IMR-90 (cell line): ENCODE measurements at regions not wholly inside any gene's neighbourhood (a gene's known extent, or its start where the extent isn't known, plus 50 kb on each side); places are given as distances from the start of the nearest gene placed in this dataset.

Source experiments
- BHLHE40 ChIP-seq: fragments of 150-350 bp; IDR thresholded peaks from 2 replicates; pipeline ENCODE4 v1.6.1; 2016; ENCODE audit warnings: mild to moderate bottlenecking, low read depth, low read length
- CTCF ChIP-seq: conservative IDR thresholded peaks from 2 replicates; pipeline ENCODE4 v1.5.1; 2012; ENCODE audit warnings: mild to moderate bottlenecking, low read depth, low read length, improper control_type of control experiment
- NFE2L2 ChIP-seq: fragments of 150-350 bp; IDR thresholded peaks from 2 replicates; pipeline ENCODE4 v1.6.1; 2016; ENCODE audit warnings: low read depth, mild to moderate bottlenecking, low read length
- POLR2A ChIP-seq: IDR thresholded peaks from 2 replicates; pipeline ENCODE4 v1.6.1; 2012; ENCODE audit warnings: mild to moderate bottlenecking, low read depth, low read length
- RAD21 ChIP-seq: IDR thresholded peaks from 2 replicates; pipeline ENCODE4 v1.6.1; 2012; ENCODE audit warnings: low read length, improper control_type of control experiment
- USF2 ChIP-seq: fragments of 150-350 bp; IDR thresholded peaks from 2 replicates; pipeline ENCODE4 v1.6.1; 2017; ENCODE audit warnings: mild to moderate bottlenecking, antibody characterized with exemption, low read length, low read depth

GRCh38 chr2:5991305-5991968, 299.3 kb downstream of the SOX11 start:
- TF ChIP-seq POLR2A = no peak
- TF ChIP-seq CTCF = no peak
- TF ChIP-seq BHLHE40 = no peak
- TF ChIP-seq NFE2L2 = no peak
- no peak for TF ChIP-seq RAD21
- TF ChIP-seq USF2 = no peak
